ENCODE measurements at regions not wholly inside any gene's neighbourhood (a gene's known extent, or its start where the extent isn't known, plus 50 kb on each side); places are given as distances from the start of the nearest gene placed in this dataset.

GRCh38 chr11:104546501-104546900 lies 351.8 kb downstream of the CASP12 start:
- H3K36me3 ChIP-seq (ENCODE audit: insufficient read depth in 1 of 2, low read depth in 1 of 2): no peaks in the 10 kb centered on the region
- no peak overlapping the region for H3K27ac ChIP-seq
- H3K9me3 ChIP-seq: no peaks in the 10 kb centered on the region
- no peaks in the 10 kb centered on the region for H3K4me1 ChIP-seq
- WGBS, 3 donors: 75 to 90% (median 86%) methylated on average over 2 of the region's 2 CpGs
- intact Hi-C loops (cut with DNase I): no loop called here
- no peaks in the 10 kb centered on the region for H3K27me3 ChIP-seq (ENCODE audit: insufficient read depth in 3 of 3, low read length in 2 of 3)
- no peak for DNase-seq
- no peak for ATAC-seq
- no peak for TF ChIP-seq CTCF (IDR thresholded peaks at IDR 0.05)
- no peak overlapping the region for H3K4me3 ChIP-seq

- intact Hi-C loops (cut with DNase I): no loop called here
- H3K27me3 ChIP-seq (ENCODE audit: insufficient read depth in 3 of 3, low read length in 2 of 3): no peaks in the 10 kb centered on the region
- no peak for ATAC-seq
- no peaks in the 10 kb centered on the region for H3K4me1 ChIP-seq
- H3K4me3 ChIP-seq: no peak overlapping the region
- DNase-seq: no peak
- 18 to 36% (median 29%) methylated on average over 1 of the region's 1 CpG for WGBS, 3 donors
- no peaks in the 10 kb centered on the region for H3K9me3 ChIP-seq
- H3K27ac ChIP-seq: no peak overlapping the region
- TF ChIP-seq CTCF (IDR thresholded peaks at IDR 0.05): no peak
- no peaks in the 10 kb centered on the region for H3K36me3 ChIP-seq (ENCODE audit: insufficient read depth in 1 of 2, low read depth in 1 of 2)
Measured at GRCh38 chr11:104541701-104542100, 356.6 kb downstream of the CASP12 start.

- ATAC-seq (no peak), DNase-seq (no peak)
- Histone ChIP-seq H3K4me1 (no peaks in the 10 kb centered on the region), H3K36me3 (ENCODE audit: insufficient read depth in 1 of 2, low read depth in 1 of 2) (no peaks in the 10 kb centered on the region), H3K27me3 (ENCODE audit: insufficient read depth in 3 of 3, low read length in 2 of 3) (no peaks in the 10 kb centered on the region), H3K9me3 (no peaks in the 10 kb centered on the region), H3K27ac (no peak overlapping the region), H3K4me3 (no peak overlapping the region)
- intact Hi-C loops (cut with DNase I): no loop called here
- no peak for TF ChIP-seq CTCF (IDR thresholded peaks at IDR 0.05)
- 88 to 95% (median 93%) methylated on average over 1 of the region's 1 CpG for WGBS, 3 donors
Measured at GRCh38 chr11:104538313-104538712, 359.9 kb downstream of the CASP12 start.

- Histone ChIP-seq H3K36me3 (ENCODE audit: insufficient read depth in 1 of 2, low read depth in 1 of 2) (no peaks in the 10 kb centered on the region), H3K4me3 (no peak overlapping the region), H3K4me1 (no peaks in the 10 kb centered on the region), H3K9me3 (no peaks in the 10 kb centered on the region), H3K27me3 (ENCODE audit: insufficient read depth in 3 of 3, low read length in 2 of 3) (no peaks in the 10 kb centered on the region), H3K27ac (no peak overlapping the region)
- 84 to 92% (median 91%) methylated on average over 2 of the region's 2 CpGs for WGBS, 3 donors
- ATAC-seq (no peak), DNase-seq (no peak)
- intact Hi-C loops (cut with DNase I): no loop called here
- TF ChIP-seq CTCF (IDR thresholded peaks at IDR 0.05): no peak
Measured at GRCh38 chr11:104534278-104534677, 364.0 kb downstream of the CASP12 start.

GRCh38 chr11:104531894-104532293 lies 366.4 kb downstream of the CASP12 start:
- TF ChIP-seq CTCF (IDR thresholded peaks at IDR 0.05): no peak
- H3K27me3 ChIP-seq (ENCODE audit: insufficient read depth in 3 of 3, low read length in 2 of 3): no peaks in the 10 kb centered on the region
- no peak for DNase-seq
- H3K9me3 ChIP-seq: no peaks in the 10 kb centered on the region
- H3K36me3 ChIP-seq (ENCODE audit: insufficient read depth in 1 of 2, low read depth in 1 of 2): no peaks in the 10 kb centered on the region
- H3K4me3 ChIP-seq: no peak overlapping the region
- intact Hi-C loops (cut with DNase I): no loop called here
- WGBS, 3 donors: 59 to 80% (median 64%) methylated on average over 3 of the region's 3 CpGs
- H3K27ac ChIP-seq: no peak overlapping the region
- H3K4me1 ChIP-seq: no peaks in the 10 kb centered on the region
- no peak for ATAC-seq
